Omental fat pad (tissue), 3 donors: ENCODE measurements at regions not wholly inside any gene's neighbourhood (a gene's known extent, or its start where the extent isn't known, plus 50 kb on each side); places are given as distances from the start of the nearest gene placed in this dataset.

Experiments used
- ATAC-seq: fragments of 150-250 bp; one replicate; pipeline ENCODE4 v1.9.1; 2016; ENCODE audit warnings: mild to moderate bottlenecking, moderate library complexity; ENCODE audit not compliant: low FRiP score
- DNase-seq: peaks from one replicate; pipeline ENCODE4 v3.0.0-alpha.2; 2019; ENCODE audit warnings: low spot score
- CTCF ChIP-seq, 3 donors: fragments of 450-650 bp; IDR thresholded peaks; one replicate each; pipeline ENCODE4 v1.5.1; 2016 to 2017; ENCODE audit warnings: antibody characterized with exemption in 3 of 3, mild to moderate bottlenecking in 3 of 3, moderate library complexity in 2 of 3

DNA sequence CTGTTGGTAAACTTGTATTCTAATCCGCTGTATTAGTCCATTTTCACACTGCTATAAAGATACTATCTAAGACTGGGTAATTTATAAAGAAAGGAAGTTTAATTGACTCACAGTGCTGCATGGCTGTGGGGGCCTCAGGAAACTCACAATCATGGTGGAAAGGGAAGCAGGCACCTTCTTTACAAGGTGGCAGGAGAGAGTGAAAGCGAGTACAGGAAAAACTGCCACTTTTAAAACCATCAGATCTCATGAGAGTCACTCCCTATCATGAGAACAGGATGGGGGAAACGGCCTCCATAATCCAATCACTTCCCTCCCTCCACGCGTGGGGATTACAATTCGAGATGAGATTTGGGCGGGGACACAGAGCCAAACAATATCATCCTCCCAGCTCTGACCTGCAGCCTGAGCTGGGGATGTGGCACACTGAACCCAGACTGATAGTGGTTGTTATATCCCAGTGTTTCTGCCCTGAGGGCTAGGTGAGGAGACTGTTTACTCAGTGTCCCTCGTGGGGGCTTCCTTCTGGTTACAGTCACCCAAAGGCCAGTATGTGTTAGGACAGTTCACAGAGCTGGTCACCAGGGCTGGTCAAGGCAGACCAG is 488.3 kb downstream of the KDM4C start:
- DNase-seq (no peak), ATAC-seq (no peak)
- no peak for TF ChIP-seq CTCF (IDR thresholded peaks at IDR 0.05)

GRCh38 chr9:7243838-7244237 is 486.1 kb downstream of the KDM4C start:
- no peak for DNase-seq
- no peak for ATAC-seq

DNA sequence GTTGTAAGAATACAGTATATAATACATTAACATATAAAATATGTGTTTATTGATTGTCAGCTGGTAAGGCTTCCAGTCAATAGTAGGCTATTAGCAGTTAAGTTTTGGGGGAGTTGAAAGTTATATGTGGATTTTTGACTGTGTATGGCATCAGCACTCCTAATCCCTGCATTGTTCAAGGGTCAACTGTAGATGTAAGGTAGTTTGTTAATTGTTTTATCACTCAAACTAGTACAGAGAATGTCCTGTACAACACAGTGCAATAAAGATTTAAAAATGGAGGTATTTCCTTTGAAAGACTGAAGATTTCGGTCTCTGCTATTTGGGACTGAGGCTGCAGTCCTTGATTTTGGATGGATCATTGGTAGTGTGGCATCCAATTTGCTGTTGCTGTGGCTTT is 484.4 kb downstream of the KDM4C start:
- ATAC-seq, result no peak
- DNase-seq, result no peak
- TF ChIP-seq CTCF (IDR thresholded peaks at IDR 0.05), result no peak

More at GRCh38 chr9:7243838-7244237, 486.1 kb downstream of the KDM4C start:
- no peak for TF ChIP-seq CTCF (IDR thresholded peaks at IDR 0.05)

GRCh38 chr9:7241694-7242093 is 483.9 kb downstream of the KDM4C start:
- TF ChIP-seq CTCF (IDR thresholded peaks at IDR 0.05), result no peak
- ATAC-seq (no peak), DNase-seq (no peak)

GRCh38 chr9:7240569-7241311 is 483.0 kb downstream of the KDM4C start:
- DNase-seq (no peak), ATAC-seq (no peak)
- TF ChIP-seq CTCF (IDR thresholded peaks at IDR 0.05), result no peak

DNA sequence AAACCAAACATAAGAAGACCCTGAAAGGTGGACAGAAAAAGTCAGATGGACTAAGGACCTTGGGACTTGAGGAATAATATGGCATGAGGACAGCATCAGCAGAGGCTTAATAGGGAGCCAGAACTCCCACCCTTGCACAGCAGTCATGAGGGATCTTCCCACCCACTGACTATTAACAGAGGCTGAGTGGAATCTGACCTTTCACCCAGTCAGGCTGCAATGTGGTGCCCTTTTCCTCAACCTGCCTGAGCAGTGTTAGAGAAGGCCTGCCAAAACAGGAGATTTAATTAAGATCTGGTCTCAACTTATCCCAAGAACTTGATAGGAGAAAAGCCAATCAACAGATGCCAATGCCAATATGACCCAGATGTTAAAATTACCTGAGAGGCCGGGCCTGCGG is 481.9 kb downstream of the KDM4C start:
- TF ChIP-seq CTCF (IDR thresholded peaks at IDR 0.05), result no peak
- ATAC-seq (no peak), DNase-seq (no peak)

- TF ChIP-seq CTCF (IDR thresholded peaks at IDR 0.05), result no peak
- ATAC-seq (no peak), DNase-seq (no peak)
Observed at GRCh38 chr9:7238247-7238637, 480.5 kb downstream of the KDM4C start.
